GM19023 (cell line): ENCODE measurements at regions not wholly inside any gene's neighbourhood (a gene's known extent, or its start where the extent isn't known, plus 50 kb on each side); places are given as distances from the start of the nearest gene placed in this dataset.
"Not testable (repeated sequence)": the region's sequence is repeated elsewhere in the genome, so short reads cannot be mapped to it uniquely, and the experiment has no call there.

Source experiments
- ATAC-seq: cut with Tn5 transposase; IDR thresholded peaks from one replicate; pipeline ENCODE4 v1.9.1; 2021; ENCODE audit warnings: mild to moderate bottlenecking, moderate library complexity; ENCODE audit not compliant: unreplicated experiment

GRCh38 chr5:32534041-32534440, 51.3 kb upstream of the SUB1 start:
- no peak for ATAC-seq

- ATAC-seq: peak; percentile 66
Measured at GRCh38 chr5:32531885-32532520, 53.4 kb upstream of the SUB1 start.

GRCh38 chr5:32527321-32527720, 58.0 kb upstream of the SUB1 start:
- not testable (repeated sequence) for ATAC-seq

- ATAC-seq: no peak
Measured at GRCh38 chr5:32526810-32527209, 58.5 kb upstream of the SUB1 start.

- no peak for ATAC-seq
Measured at GRCh38 chr5:32523625-32524024, 61.7 kb upstream of the SUB1 start.

GRCh38 chr5:32522429-32523143, 62.8 kb upstream of the SUB1 start:
- ATAC-seq: no peak

GRCh38 chr5:32521481-32521880, 63.9 kb upstream of the SUB1 start:
- ATAC-seq: no peak

- no peak for ATAC-seq
Measured at GRCh38 chr5:32520972-32521371, 64.4 kb upstream of the SUB1 start.

GRCh38 chr5:32520356-32520755, 65.0 kb upstream of the SUB1 start:
- no peak for ATAC-seq

- no peak for ATAC-seq
Measured at GRCh38 chr5:32519508-32519907, 65.8 kb upstream of the SUB1 start.

- ATAC-seq: no peak
Measured at GRCh38 chr5:32514806-32515205, 70.3 kb upstream of the ZFR start.

- no peak for ATAC-seq
Measured at GRCh38 chr5:32512926-32513325, 68.4 kb upstream of the ZFR start.

GRCh38 chr5:32511776-32512374, 67.3 kb upstream of the ZFR start:
- no peak for ATAC-seq

- ATAC-seq: no peak
Measured at GRCh38 chr5:32510860-32511259, 66.3 kb upstream of the ZFR start.

GRCh38 chr5:32508806-32509805, 64.6 kb upstream of the ZFR start:
- no peak for ATAC-seq

GRCh38 chr5:32507738-32508434, 63.3 kb upstream of the ZFR start:
- ATAC-seq: no peak

- no peak for ATAC-seq
Measured at GRCh38 chr5:32506799-32507198, 62.3 kb upstream of the ZFR start.

- no peak for ATAC-seq
Measured at GRCh38 chr5:32506201-32506661, 61.7 kb upstream of the ZFR start.

GRCh38 chr5:32505756-32506155, 61.2 kb upstream of the ZFR start:
- peak; percentile 8 for ATAC-seq

- ATAC-seq: peak; percentile 62
Measured at GRCh38 chr5:32504989-32505596, 60.6 kb upstream of the ZFR start.
